Upper lobe of left lung (tissue), 4 donors: ENCODE measurements at regions not wholly inside any gene's neighbourhood (a gene's known extent, or its start where the extent isn't known, plus 50 kb on each side); places are given as distances from the start of the nearest gene placed in this dataset.

ENCODE experiments used
- EP300 ChIP-seq, 4 donors: sonication (generic); formaldehyde crosslinking; IDR thresholded peaks; one replicate each; pipeline ENCODE4 v1.5.1; 2017; ENCODE audit warnings: antibody characterized with exemption in 4 of 4, control low read depth in 2 of 4
- POLR2A ChIP-seq, 4 donors: fragments of 450-650 bp; IDR thresholded peaks; one replicate each; pipeline ENCODE4 v1.5.1; 2016 to 2017; ENCODE audit warnings: antibody characterized with exemption in 4 of 4, mild to moderate bottlenecking in 2 of 4
- POLR2AphosphoS5 ChIP-seq, 2 donors: sonication (generic); formaldehyde crosslinking; IDR thresholded peaks; one replicate each; pipeline ENCODE4 v1.5.1; 2017; ENCODE audit warnings: antibody characterized with exemption in 2 of 2
- TF ChIP-seq, protein P1 (sequence below), 6 experiments: fragments of 450-650 bp in 4 of 6; fragments of 200-600 bp in 2 of 6; sonication (generic) in 2 of 6; IDR thresholded peaks; one replicate each; pipeline ENCODE4 v1.5.1; 2016 to 2019; ENCODE audit warnings: antibody characterized with exemption in 6 of 6

DNA sequence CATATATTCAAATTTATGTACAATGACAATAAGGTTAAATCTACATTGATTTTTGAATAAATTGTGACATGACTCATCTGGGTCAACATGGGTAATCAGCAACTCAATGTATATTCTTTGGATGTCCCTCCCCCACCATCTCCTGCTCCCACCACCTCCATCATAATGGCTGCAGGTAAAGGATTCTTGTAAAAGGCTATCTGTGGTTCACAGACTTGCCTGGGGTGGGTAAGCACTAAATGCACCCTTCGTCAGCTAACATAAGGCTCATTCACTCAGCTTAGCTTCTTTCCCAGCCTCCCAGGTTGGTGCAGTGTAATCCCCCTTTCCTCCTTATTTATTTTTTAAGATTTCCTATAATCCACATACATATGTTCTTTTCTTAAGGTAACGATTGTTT, 355.7 kb upstream of the DPYD start:
- TF ChIP-seq, protein P1, sequence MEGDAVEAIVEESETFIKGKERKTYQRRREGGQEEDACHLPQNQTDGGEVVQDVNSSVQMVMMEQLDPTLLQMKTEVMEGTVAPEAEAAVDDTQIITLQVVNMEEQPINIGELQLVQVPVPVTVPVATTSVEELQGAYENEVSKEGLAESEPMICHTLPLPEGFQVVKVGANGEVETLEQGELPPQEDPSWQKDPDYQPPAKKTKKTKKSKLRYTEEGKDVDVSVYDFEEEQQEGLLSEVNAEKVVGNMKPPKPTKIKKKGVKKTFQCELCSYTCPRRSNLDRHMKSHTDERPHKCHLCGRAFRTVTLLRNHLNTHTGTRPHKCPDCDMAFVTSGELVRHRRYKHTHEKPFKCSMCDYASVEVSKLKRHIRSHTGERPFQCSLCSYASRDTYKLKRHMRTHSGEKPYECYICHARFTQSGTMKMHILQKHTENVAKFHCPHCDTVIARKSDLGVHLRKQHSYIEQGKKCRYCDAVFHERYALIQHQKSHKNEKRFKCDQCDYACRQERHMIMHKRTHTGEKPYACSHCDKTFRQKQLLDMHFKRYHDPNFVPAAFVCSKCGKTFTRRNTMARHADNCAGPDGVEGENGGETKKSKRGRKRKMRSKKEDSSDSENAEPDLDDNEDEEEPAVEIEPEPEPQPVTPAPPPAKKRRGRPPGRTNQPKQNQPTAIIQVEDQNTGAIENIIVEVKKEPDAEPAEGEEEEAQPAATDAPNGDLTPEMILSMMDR (IDR thresholded peaks at IDR 0.05) = no peak
- TF ChIP-seq POLR2AphosphoS5 (IDR thresholded peaks at IDR 0.05) (no peak), EP300 (IDR thresholded peaks at IDR 0.05) (no peak), POLR2A (IDR thresholded peaks at IDR 0.05) (no peak)
